Activated naive CD4-positive, alpha-beta T cell treated with anti-CD3 and anti-CD28 coated beads, Interleukin-2, amount 10 ng/mL, durations not matched to agents 7 days and 5 days (primary cell): ENCODE measurements at regions not wholly inside any gene's neighbourhood (a gene's known extent, or its start where the extent isn't known, plus 50 kb on each side); places are given as distances from the start of the nearest gene placed in this dataset.
A peak's percentile ranks its signal among the peaks of the same experiment; 100 is the strongest.

Source experiments
- CTCF ChIA-PET: fragments of 350-600 bp; sonication (Branson Sonifier 250); formaldehyde crosslinking; loops from one replicate; lab custom pipeline; 2021; ENCODE audit warnings: antibody characterized with exemption; lab: Charles Lee
- DNase-seq: peaks from one replicate; pipeline ENCODE4 v3.0.0-alpha.2; 2020
- H3K27ac Mint-ChIP-seq: one replicate; pipeline ENCODE4 v1.8.0; 2021; ENCODE audit warnings: mild to moderate bottlenecking, moderate library complexity, mixed read lengths
- H3K27me3 Mint-ChIP-seq: one replicate; pipeline ENCODE4 v1.8.0; 2021; ENCODE audit warnings: mild to moderate bottlenecking, mixed read lengths
- H3K36me3 Mint-ChIP-seq: one replicate; pipeline ENCODE4 v1.8.0; 2021; ENCODE audit warnings: mixed read lengths
- H3K4me1 Mint-ChIP-seq: one replicate; pipeline ENCODE4 v1.8.0; 2021; ENCODE audit warnings: mixed read lengths
- H3K4me3 Mint-ChIP-seq: one replicate; pipeline ENCODE4 v1.8.0; 2021; ENCODE audit warnings: mild to moderate bottlenecking, moderate library complexity, mixed read lengths
- H3K9me3 Mint-ChIP-seq: one replicate; pipeline ENCODE4 v1.8.0; 2021; ENCODE audit warnings: mixed read lengths

DNA sequence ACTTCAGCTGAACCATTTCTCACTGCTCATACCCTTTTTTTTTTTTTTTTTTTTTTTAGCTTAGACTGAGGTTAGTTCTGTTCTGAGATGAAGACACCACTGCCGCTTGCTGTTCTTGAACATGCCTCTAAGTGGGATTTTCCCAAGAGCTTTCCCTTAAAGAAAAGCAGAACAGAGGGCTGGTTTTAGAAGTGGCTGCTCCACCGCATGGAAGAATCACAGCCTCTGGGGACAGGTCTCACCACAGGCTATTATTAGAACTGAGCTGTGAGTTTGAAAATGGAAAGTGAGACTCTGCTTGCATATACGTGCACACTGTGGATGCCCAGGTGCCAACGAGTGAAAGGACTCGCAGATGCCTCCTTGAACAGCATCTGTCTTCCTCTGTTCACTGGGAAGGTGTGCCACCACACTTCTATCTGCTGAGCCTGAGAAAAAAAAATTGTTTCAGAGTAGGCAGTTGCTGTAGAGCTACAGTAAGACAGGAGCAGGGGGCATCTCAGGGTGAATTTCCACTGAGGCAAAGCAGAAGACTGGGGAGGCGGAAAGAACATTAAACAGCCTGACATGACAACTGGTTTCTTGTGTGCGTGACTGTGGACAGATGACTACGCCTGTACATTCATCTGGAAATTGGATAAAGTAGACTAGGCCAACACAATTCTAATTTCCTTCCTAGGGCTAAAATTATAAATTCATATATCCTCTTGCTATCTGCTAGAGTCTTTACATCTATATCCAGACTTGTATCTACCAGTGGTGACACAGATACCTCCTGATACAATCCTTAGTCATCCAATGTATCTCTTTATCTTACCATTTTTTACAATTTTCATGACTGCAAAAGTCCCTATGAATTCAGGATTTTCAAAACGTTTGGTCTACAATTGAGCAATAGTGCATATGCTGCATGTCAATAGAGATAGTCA lies 1045.7 kb upstream of the CELF4 start:
- no peak overlapping the region for H3K27ac Mint-ChIP-seq
- DNase-seq = no peak
- CTCF ChIA-PET = no interaction called here

DNA sequence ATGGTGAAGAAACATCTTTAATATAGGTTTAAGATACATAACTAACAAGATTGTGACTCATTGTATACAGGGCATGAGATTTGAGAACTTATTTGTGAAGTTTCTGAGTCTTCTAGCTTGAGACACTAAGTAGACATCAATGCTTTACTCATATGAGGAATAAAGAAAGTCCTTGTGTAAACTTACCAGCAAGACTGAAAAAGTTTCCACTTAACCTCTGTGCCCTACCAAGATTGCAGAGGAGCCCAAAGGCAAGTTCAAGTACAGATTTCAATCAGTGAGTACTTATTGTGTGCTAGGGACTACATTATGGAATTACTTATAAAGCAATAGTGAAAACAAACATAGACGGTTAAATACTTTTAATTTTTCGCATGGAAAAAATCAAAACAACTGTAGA lies 1041.2 kb upstream of the CELF4 start:
- Mint-ChIP-seq H3K27ac (no peak overlapping the region), H3K27me3 (no peaks in the 10 kb centered on the region)
- CTCF ChIA-PET = no interaction called here

More for the DNA sequence above, 1045.7 kb upstream of the CELF4 start:
- Mint-ChIP-seq H3K4me1 (no peaks in the 10 kb centered on the region), H3K36me3 (no peaks in the 10 kb centered on the region), H3K9me3 (no peaks in the 10 kb centered on the region), H3K4me3 (no peak overlapping the region), H3K27me3 (no peaks in the 10 kb centered on the region)

DNA sequence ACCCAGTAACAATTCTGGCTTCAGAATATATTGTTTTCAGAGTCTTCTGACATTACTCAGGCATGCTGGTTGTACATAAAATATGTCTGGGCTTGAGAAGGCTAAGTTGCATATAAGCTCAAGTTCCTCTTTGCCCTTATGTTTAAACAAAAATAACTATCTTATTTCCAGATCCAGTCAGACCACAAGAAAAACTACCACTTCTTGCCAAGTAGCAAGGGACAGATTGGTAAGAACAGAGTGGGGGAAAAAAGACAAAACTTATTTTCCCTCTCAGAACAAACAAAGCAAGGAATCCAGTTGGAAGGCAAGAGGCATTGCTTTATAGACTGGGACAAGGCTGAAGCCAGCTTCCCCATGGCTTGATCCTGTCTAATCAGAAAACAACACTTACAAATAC lies 1036.7 kb upstream of the CELF4 start:
- Mint-ChIP-seq H3K27ac (no peak overlapping the region), H3K9me3 (no peaks in the 10 kb centered on the region), H3K36me3 (no peaks in the 10 kb centered on the region), H3K4me3 (no peak overlapping the region), H3K4me1 (no peaks in the 10 kb centered on the region), H3K27me3 (no peaks in the 10 kb centered on the region)
- CTCF ChIA-PET = no interaction called here
- no peak for DNase-seq

More for the DNA sequence above, 1041.2 kb upstream of the CELF4 start:
- Mint-ChIP-seq H3K4me1 (no peaks in the 10 kb centered on the region), H3K36me3 (no peaks in the 10 kb centered on the region), H3K9me3 (no peaks in the 10 kb centered on the region), H3K4me3 (no peak overlapping the region)
- no peak for DNase-seq

DNA sequence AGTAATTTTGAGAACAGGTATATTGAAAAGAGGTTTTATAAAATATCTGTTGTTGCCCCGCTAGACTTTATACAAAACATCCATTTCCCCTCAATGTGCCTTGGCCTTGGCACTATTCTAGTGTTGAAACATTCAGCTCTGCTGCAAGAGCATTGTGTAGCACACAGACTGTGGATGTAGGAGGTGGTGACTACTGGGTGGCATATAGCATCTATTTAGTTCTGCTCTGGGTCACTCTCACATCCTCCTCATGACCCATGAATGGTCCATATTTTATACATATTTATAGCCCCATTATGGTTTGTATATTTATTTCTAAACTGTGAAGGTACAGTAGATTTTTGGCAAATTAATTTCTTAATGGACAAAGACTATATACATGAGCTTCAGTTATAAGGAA lies 1022.0 kb upstream of the CELF4 start:
- CTCF ChIA-PET = no interaction called here
- Mint-ChIP-seq H3K4me1 (no peaks in the 10 kb centered on the region), H3K27ac (no peak overlapping the region), H3K4me3 (no peak overlapping the region), H3K9me3 (no peaks in the 10 kb centered on the region), H3K27me3 (no peaks in the 10 kb centered on the region), H3K36me3 (no peaks in the 10 kb centered on the region)
- DNase-seq = no peak

DNA sequence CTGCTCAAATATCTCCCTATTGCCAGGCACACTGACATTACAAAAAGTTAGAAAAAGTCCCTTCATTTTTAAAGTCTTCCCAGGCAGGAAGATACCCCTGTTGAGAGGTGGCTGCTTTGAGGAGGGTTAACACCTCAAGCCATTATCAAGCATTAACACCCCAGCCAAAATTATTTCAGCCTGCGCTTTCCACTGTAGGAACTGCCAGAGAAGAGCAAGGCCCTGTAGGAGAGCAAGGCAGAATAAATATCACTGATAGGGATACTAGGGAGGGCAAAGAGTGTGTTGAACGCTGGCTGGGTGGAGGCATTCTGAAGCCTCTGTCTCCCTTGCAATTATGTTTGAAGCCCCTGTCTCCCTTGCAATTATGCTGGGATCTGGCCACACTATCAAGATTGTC lies 1020.7 kb upstream of the CELF4 start:
- H3K9me3 Mint-ChIP-seq = no peaks in the 10 kb centered on the region
- DNase-seq = no peak
- peaks cover 2% of the 10 kb centered on the region for H3K27me3 Mint-ChIP-seq
- CTCF ChIA-PET = no interaction called here
- H3K27ac Mint-ChIP-seq = no peak overlapping the region
- H3K4me1 Mint-ChIP-seq = no peaks in the 10 kb centered on the region
- no peaks in the 10 kb centered on the region for H3K36me3 Mint-ChIP-seq
- no peak overlapping the region for H3K4me3 Mint-ChIP-seq

DNA sequence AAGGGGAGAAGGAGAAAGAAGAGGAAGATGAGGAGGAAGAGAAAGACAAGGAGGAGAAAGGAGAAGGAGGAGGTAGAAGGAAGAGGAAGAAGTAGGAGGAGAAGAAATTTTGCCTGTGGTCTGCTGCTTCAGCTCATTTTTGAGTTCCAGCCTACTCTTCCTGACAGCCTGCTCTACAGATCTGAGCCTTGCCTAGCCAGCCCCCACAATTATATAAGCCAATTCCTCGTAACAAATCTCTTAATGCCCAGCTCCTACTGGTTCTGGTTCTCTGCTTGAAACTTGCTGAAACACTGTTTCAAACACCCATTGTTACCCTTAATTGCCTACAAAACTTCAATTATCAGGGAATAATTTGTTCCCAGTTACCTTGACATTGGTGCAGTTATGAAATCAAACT lies 1014.2 kb upstream of the CELF4 start:
- no peak overlapping the region for H3K27ac Mint-ChIP-seq
- no peaks in the 10 kb centered on the region for H3K36me3 Mint-ChIP-seq
- H3K27me3 Mint-ChIP-seq = peaks cover 3% of the 10 kb centered on the region
- CTCF ChIA-PET = no interaction called here
- peaks cover 24% of the 10 kb centered on the region for H3K4me1 Mint-ChIP-seq
- no peak for DNase-seq
- H3K4me3 Mint-ChIP-seq = no peak overlapping the region
- H3K9me3 Mint-ChIP-seq = peaks cover 4% of the 10 kb centered on the region

DNA sequence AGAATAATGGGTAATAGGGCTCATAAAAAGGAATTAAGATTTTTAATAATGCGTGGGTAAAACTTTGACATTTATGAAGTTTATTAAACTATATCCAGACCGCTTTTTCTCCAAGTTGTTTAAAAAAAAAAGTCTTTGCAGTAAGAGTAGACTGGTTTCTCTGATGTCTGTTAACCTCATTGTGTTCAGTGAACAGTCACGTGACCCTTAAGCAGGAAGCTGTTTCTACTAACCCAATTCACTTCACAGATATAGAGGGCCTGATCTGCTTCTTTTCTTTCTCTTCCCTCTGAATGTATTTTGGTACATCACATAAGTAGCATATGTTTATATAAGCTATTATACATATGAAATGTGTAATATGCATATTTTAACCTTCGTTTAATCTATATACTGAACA lies 1011.3 kb upstream of the CELF4 start:
- H3K27me3 Mint-ChIP-seq = peaks cover 3% of the 10 kb centered on the region
- H3K4me1 Mint-ChIP-seq = peaks cover 24% of the 10 kb centered on the region
- peaks cover 4% of the 10 kb centered on the region for H3K9me3 Mint-ChIP-seq
- CTCF ChIA-PET = no interaction called here
- H3K36me3 Mint-ChIP-seq = no peaks in the 10 kb centered on the region
- peak overlapping the region; percentile 80 for H3K27ac Mint-ChIP-seq
- H3K4me3 Mint-ChIP-seq = no peak overlapping the region
- no peak for DNase-seq

DNA sequence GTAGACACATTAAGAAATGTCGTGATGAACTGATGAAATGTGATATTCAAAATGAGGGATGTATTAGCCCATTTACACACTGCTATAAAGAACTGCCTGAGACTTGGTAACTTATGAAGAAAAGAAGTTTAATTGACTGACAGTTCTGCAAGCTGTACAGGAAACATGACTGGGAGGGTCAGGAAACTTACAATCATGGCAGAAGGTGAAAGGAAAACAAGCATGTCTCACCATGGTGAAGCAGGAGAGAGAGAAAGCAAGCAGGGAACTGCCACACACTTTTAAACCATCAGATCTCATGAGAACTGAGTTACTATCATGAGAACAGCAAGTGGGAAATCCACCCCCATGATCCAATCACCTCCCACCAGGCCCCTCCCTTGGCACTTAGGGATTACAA lies 1010.8 kb upstream of the CELF4 start:
- no peak for DNase-seq
- no peak overlapping the region for H3K4me3 Mint-ChIP-seq
- CTCF ChIA-PET = no interaction called here
- peaks cover 1% of the 10 kb centered on the region for H3K27me3 Mint-ChIP-seq
- H3K27ac Mint-ChIP-seq = peak overlapping the region; percentile 80
- no peaks in the 10 kb centered on the region for H3K36me3 Mint-ChIP-seq
- H3K9me3 Mint-ChIP-seq = peaks cover 4% of the 10 kb centered on the region
- H3K4me1 Mint-ChIP-seq = peaks cover 24% of the 10 kb centered on the region

DNA sequence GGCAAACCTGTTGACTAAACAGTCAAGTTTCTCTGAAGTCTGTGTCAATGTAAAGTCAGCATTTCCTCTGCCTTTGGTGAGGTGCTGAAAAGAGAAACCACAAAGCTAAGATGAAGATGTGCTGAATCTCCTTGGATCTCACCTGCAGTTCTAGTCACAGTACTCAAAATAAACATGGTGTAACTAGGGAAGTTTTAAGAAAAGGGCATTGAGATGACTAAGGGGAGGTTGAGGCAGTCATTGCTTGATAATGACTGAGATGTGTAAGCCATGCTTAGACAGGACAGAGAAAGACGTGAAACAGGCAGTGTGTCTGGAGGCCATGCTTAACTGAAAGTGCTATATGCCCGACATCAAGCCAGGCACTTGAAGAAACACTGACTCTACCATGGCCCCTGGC lies 1010.0 kb upstream of the CELF4 start:
- H3K9me3 Mint-ChIP-seq = peaks cover 4% of the 10 kb centered on the region
- peaks cover 24% of the 10 kb centered on the region for H3K4me1 Mint-ChIP-seq
- no peaks in the 10 kb centered on the region for H3K27me3 Mint-ChIP-seq
- no peak overlapping the region for H3K4me3 Mint-ChIP-seq
- peak overlapping the region; percentile 61 for H3K27ac Mint-ChIP-seq
- no peak for DNase-seq
- H3K36me3 Mint-ChIP-seq = no peaks in the 10 kb centered on the region
- CTCF ChIA-PET = no interaction called here

DNA sequence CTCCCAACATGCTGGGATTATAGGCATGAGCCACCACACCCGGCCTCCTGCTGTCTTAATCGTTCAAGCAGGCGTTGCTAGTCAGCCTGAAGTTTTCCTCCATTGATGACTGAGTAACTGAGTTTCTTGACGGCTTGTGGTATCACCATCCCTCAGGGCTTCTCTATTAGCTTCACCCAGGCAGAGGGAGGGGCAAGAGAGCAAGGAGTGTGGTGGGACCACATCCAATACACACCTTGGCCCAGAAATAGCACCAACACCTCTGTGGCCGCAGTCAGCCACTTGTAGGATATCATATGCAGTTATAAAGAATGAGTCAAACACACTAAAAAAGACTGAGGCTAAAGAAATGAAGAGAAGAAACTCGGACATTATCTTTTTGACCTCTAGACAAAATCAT lies 1009.4 kb upstream of the CELF4 start:
- H3K9me3 Mint-ChIP-seq = peaks cover 4% of the 10 kb centered on the region
- CTCF ChIA-PET = no interaction called here
- no peak for DNase-seq
- peaks cover 24% of the 10 kb centered on the region for H3K4me1 Mint-ChIP-seq
- no peaks in the 10 kb centered on the region for H3K27me3 Mint-ChIP-seq
- H3K4me3 Mint-ChIP-seq = no peak overlapping the region
- no peaks in the 10 kb centered on the region for H3K36me3 Mint-ChIP-seq
- no peak overlapping the region for H3K27ac Mint-ChIP-seq

DNA sequence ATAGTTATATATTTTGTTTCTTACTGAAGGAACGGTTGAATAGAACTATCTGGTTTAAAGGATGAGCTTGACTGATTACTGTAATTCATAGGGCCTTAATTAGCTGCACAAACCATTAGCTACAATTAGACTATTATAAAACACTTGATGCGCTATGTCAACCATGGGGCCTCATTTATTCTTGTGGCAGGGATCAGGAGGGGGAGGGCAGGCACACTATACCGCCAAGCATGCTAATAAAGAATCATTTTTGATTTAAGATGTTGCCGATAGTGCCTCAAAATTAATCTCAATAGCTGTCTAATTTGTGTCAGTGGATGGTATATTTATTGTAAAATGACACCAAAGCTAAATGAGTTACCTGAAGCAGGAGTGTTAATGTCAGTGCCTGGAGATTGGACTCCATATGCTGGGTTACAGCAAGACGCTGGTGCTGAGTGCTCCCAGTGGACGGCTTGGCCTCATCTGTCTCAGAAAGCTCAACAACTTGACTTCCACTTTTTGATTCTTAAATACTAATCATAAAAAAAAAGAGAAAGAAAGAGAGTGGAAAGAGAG lies 1007.0 kb upstream of the CELF4 start:
- H3K36me3 Mint-ChIP-seq = no peaks in the 10 kb centered on the region
- peaks cover 24% of the 10 kb centered on the region for H3K4me1 Mint-ChIP-seq
- no peak overlapping the region for H3K4me3 Mint-ChIP-seq
- no peak for DNase-seq
- no peaks in the 10 kb centered on the region for H3K27me3 Mint-ChIP-seq
- peaks cover 4% of the 10 kb centered on the region for H3K9me3 Mint-ChIP-seq
- CTCF ChIA-PET = no interaction called here
- H3K27ac Mint-ChIP-seq = no peak overlapping the region

DNA sequence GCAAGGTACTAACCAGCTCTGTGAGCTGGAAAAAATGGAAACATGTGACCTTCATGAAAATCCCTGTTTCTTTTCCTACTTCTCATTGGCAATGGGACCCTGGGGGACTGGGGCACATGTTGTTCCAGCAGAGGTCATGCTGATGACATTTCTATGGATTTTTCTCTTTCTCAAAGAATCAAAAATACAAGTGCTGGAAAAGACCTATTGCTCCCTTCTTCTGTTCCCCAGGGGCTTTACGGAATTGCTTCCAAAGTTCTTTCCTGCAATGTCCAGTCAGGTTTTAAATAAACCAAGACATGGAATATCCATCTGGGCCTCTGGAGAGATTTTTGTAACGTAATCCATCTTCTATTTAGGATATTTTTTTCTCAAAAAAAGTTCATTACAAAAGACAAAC lies 1006.1 kb upstream of the CELF4 start:
- CTCF ChIA-PET = no interaction called here
- H3K27me3 Mint-ChIP-seq = no peaks in the 10 kb centered on the region
- peaks cover 7% of the 10 kb centered on the region for H3K9me3 Mint-ChIP-seq

DNA sequence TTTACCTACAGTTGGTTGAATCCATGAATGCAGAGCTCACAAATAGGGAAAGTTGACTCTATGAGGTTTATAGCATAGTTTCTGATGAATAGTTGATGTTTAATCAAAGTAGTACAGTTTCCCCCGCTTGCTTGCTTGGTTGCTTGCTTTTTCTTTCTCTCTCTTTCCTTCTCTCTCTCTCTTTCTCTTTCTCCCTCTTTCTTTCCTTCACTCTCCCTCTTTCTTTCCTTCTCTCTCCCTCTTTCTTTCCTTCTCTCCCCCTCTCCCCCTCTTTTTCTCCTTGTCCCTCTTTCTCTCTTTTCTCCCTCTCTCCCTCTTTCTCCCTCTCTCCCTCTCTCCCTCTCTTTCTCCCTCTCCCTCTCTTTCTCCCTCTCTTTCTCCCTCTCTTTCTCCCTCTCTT lies 999.9 kb upstream of the CELF4 start:
- Mint-ChIP-seq H3K36me3 (no peaks in the 10 kb centered on the region), H3K27me3 (no peaks in the 10 kb centered on the region), H3K4me1 (no peaks in the 10 kb centered on the region), H3K27ac (no peak overlapping the region), H3K4me3 (no peak overlapping the region), H3K9me3 (peaks cover 7% of the 10 kb centered on the region)
- CTCF ChIA-PET = no interaction called here
- DNase-seq = no peak

More for the DNA sequence above, 1006.1 kb upstream of the CELF4 start:
- Mint-ChIP-seq H3K27ac (no peak overlapping the region), H3K4me1 (peaks cover 16% of the 10 kb centered on the region), H3K4me3 (no peak overlapping the region), H3K36me3 (no peaks in the 10 kb centered on the region)
- no peak for DNase-seq

DNA sequence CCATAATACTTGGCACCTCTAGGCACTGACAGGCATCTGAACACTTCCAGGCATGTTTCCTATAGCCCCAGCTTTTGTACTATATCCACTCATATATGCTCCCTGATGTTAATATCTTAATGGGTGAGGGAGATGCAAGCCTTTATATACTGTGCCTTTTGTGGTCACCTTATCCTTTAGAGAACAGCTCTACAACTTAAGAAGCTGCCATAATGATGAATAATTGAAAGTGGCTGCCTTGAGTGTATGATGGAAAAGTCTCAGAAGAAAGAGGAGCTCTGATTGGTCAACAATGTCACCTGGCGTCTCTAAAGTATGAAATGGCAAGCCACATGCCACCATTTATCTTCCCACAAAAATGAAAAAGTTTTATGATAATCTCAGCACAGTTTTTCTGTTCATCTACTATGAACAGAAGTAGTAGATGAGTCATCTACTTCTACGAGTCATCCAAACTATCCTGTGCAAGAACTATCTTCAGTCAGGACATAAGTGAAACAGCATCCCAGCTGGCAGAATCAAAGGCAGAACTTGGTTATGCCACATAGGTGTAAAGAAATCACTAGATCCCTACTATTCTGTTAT lies 997.9 kb upstream of the CELF4 start:
- CTCF ChIA-PET = no interaction called here
- Mint-ChIP-seq H3K27me3 (no peaks in the 10 kb centered on the region), H3K4me3 (no peak overlapping the region), H3K4me1 (no peaks in the 10 kb centered on the region), H3K36me3 (no peaks in the 10 kb centered on the region), H3K9me3 (peaks cover 7% of the 10 kb centered on the region), H3K27ac (no peak overlapping the region)
- no peak for DNase-seq

DNA sequence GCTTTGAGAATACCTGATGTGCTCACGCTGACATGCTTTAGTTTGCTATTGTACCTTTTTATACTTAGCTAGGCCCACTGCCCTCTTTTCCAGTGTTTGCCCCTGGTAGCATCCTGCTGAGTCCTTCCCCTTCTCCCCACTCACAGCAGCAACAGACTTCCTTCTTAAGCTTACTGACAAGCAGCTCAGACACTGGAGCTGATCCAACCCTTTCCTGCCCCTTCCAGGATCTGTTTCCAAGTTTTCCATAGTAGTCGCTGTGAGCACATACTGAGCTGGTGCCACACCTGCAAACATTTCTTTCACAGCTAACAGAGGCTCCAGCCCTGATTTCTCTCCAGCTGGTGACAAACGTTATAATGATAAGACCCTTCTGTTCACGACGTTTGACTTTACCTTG lies 991.4 kb upstream of the CELF4 start:
- Mint-ChIP-seq H3K9me3 (no peaks in the 10 kb centered on the region), H3K36me3 (no peaks in the 10 kb centered on the region), H3K4me3 (no peak overlapping the region), H3K27me3 (no peaks in the 10 kb centered on the region), H3K27ac (no peak overlapping the region), H3K4me1 (no peaks in the 10 kb centered on the region)
- DNase-seq = no peak
- CTCF ChIA-PET = no interaction called here
